ENCODE measurements at regions not wholly inside any gene's neighbourhood (a gene's known extent, or its start where the extent isn't known, plus 50 kb on each side); places are given as distances from the start of the nearest gene placed in this dataset.

DNA sequence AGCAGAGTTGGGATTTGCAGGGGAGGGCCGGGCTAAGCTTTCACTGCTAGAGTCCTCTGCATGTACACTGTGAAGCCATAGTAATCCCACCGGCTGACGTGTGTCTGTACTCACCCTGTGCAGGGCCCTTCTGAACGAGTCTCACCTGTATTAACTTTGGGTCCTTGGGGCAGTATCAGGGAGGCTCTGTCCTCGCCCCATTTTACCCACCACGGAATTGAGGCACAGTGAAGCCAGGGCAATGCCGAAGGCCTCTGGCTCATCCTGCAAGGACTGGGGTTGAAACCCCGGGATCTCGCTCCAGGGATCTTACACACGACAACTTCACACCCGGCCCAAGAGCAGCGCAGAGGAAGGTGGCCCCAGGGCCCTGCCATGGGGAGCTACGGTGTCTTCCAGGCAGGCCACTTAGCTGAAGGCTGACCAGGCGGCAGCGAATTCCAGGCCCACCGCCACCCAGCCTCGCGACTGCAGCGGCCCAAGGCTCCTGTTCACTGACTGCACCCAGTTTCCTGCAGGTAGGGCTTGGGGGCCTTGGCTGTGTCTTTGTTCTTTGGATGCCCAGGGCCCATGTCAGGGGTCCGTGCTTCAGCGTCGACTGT lies 75.5 kb upstream of the ADRA2C start:
- TF ChIP-seq, protein P1, sequence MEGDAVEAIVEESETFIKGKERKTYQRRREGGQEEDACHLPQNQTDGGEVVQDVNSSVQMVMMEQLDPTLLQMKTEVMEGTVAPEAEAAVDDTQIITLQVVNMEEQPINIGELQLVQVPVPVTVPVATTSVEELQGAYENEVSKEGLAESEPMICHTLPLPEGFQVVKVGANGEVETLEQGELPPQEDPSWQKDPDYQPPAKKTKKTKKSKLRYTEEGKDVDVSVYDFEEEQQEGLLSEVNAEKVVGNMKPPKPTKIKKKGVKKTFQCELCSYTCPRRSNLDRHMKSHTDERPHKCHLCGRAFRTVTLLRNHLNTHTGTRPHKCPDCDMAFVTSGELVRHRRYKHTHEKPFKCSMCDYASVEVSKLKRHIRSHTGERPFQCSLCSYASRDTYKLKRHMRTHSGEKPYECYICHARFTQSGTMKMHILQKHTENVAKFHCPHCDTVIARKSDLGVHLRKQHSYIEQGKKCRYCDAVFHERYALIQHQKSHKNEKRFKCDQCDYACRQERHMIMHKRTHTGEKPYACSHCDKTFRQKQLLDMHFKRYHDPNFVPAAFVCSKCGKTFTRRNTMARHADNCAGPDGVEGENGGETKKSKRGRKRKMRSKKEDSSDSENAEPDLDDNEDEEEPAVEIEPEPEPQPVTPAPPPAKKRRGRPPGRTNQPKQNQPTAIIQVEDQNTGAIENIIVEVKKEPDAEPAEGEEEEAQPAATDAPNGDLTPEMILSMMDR (IDR thresholded peaks at IDR 0.05; ENCODE audit: insufficient read depth, low read length, poor library complexity, severe bottlenecking): no peak
- no peak for TF ChIP-seq EZH2phosphoT487 (conservative IDR thresholded peaks at IDR 0.05; ENCODE audit: low read length)

Data from SU-DHL-6 (cell line).